Tibial nerve (tissue), 4 donors: ENCODE measurements at regions not wholly inside any gene's neighbourhood (a gene's known extent, or its start where the extent isn't known, plus 50 kb on each side); places are given as distances from the start of the nearest gene placed in this dataset.

ENCODE experiments used
- DNase-seq, 2 donors: peaks; one replicate each; pipeline ENCODE4 v3.0.0-alpha.2; 2019; ENCODE audit warnings: low spot score in 2 of 2
- H3K27ac ChIP-seq, 4 donors: fragments of 200-600 bp; sonication (generic) in 3 of 4; one replicate each; pipeline ENCODE4 v1.5.1; 2017 to 2019; ENCODE audit warnings: mild to moderate bottlenecking in 1 of 4
- H3K27me3 ChIP-seq, 2 donors: fragments of 200-600 bp; sonication (generic) in 1 of 2; one replicate each; pipeline versions ENCODE4 v1.5.1 to v1.6.0; 2017 to 2019
- H3K36me3 ChIP-seq, 3 donors: fragments of 200-600 bp; sonication (generic); one replicate each; pipeline ENCODE4 v1.5.1; 2018 to 2019
- H3K4me1 ChIP-seq, 4 donors: fragments of 200-600 bp; sonication (generic) in 3 of 4; one replicate each; pipeline ENCODE4 v1.5.1; 2017 to 2019
- H3K4me3 ChIP-seq, 4 donors: fragments of 200-600 bp; sonication (generic) in 3 of 4; one replicate each; pipeline ENCODE4 v1.5.1; 2017 to 2019; ENCODE audit warnings: mild to moderate bottlenecking in 1 of 4, moderate library complexity in 1 of 4
- H3K9me3 ChIP-seq, 4 donors: fragments of 200-600 bp; sonication (generic) in 3 of 4; one replicate each; pipeline ENCODE4 v1.5.1; 2017 to 2019
- EP300 ChIP-seq, 2 donors: sonication (generic); formaldehyde crosslinking; IDR thresholded peaks; one replicate each; pipeline ENCODE4 v1.6.1; 2017; ENCODE audit warnings: antibody characterized with exemption in 2 of 2, mild to moderate bottlenecking in 1 of 2
- POLR2A ChIP-seq, 2 donors: fragments of 450-650 bp; IDR thresholded peaks; one replicate each; pipeline ENCODE4 v1.6.1; 2017; ENCODE audit warnings: antibody characterized with exemption in 2 of 2, mild to moderate bottlenecking in 2 of 2, moderate library complexity in 2 of 2
- WGBS, 2 donors: methylation state at CpG; one replicate each; pipeline ENCODE4 v1.1.5; 2018; 5-methylcytosine and 5-hydroxymethylcytosine counted together
- TF ChIP-seq, protein P1 (sequence below), 5 experiments: fragments of 200-600 bp in 3 of 5; fragments of 450-650 bp in 2 of 5; sonication (generic) in 3 of 5; IDR thresholded peaks; one replicate each; pipeline ENCODE4 v1.5.1; 2016 to 2019; ENCODE audit warnings: antibody characterized with exemption in 5 of 5, mild to moderate bottlenecking in 3 of 5, moderate library complexity in 2 of 5

- Histone ChIP-seq H3K36me3 (no peaks in the 10 kb centered on the region), H3K27ac (no peak overlapping the region), H3K27me3 (no peaks in the 10 kb centered on the region), H3K9me3 (no peaks in the 10 kb centered on the region), H3K4me3 (no peak overlapping the region), H3K4me1 (no peaks in the 10 kb centered on the region)
- 73 to 74% methylated on average over 7 of the region's 7 CpGs for WGBS, 2 donors
- DNase-seq: no peak
- TF ChIP-seq EP300 (IDR thresholded peaks at IDR 0.05) (no peak), POLR2A (IDR thresholded peaks at IDR 0.05) (no peak)
- TF ChIP-seq, protein P1, sequence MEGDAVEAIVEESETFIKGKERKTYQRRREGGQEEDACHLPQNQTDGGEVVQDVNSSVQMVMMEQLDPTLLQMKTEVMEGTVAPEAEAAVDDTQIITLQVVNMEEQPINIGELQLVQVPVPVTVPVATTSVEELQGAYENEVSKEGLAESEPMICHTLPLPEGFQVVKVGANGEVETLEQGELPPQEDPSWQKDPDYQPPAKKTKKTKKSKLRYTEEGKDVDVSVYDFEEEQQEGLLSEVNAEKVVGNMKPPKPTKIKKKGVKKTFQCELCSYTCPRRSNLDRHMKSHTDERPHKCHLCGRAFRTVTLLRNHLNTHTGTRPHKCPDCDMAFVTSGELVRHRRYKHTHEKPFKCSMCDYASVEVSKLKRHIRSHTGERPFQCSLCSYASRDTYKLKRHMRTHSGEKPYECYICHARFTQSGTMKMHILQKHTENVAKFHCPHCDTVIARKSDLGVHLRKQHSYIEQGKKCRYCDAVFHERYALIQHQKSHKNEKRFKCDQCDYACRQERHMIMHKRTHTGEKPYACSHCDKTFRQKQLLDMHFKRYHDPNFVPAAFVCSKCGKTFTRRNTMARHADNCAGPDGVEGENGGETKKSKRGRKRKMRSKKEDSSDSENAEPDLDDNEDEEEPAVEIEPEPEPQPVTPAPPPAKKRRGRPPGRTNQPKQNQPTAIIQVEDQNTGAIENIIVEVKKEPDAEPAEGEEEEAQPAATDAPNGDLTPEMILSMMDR (IDR thresholded peaks at IDR 0.05): no peak
Measured at GRCh38 chrX:125387945-125388344, 68.3 kb downstream of the TEX13C start.

DNA sequence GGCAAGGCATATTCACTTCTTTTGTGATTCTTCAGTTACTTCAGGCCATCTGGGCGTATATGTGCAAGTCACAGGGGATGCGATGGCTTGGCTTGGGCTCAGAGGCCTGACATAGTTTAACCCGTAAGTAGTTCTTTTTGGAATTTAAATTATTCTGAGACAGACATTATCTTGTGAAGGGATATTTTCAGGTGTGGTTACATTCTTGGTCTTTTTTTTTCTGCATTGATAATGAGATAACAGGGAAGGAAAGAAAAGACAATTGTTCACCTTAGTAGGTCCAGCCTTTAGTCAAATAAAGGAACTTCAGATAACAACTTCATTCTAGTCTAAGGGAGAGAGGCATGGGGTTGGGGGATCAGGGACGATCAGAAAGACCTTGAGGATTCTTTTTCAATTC lies 74.8 kb downstream of the TEX13C start:
- Histone ChIP-seq H3K36me3 (no peaks in the 10 kb centered on the region), H3K4me3 (no peak overlapping the region), H3K9me3 (no peaks in the 10 kb centered on the region), H3K27ac (no peak overlapping the region), H3K27me3 (no peaks in the 10 kb centered on the region), H3K4me1 (no peaks in the 10 kb centered on the region)
- no peak for DNase-seq
- 82 to 88% methylated on average over 4 of the region's 4 CpGs for WGBS, 2 donors
- TF ChIP-seq, protein P1 (IDR thresholded peaks at IDR 0.05): no peak
- TF ChIP-seq EP300 (IDR thresholded peaks at IDR 0.05): no peak
- no peak for TF ChIP-seq POLR2A (IDR thresholded peaks at IDR 0.05)

GRCh38 chrX:125395626-125396025 lies 76.0 kb downstream of the TEX13C start:
- no peaks in the 10 kb centered on the region for H3K4me1 ChIP-seq
- H3K27ac ChIP-seq: no peak overlapping the region
- no peaks in the 10 kb centered on the region for H3K9me3 ChIP-seq
- H3K36me3 ChIP-seq: no peaks in the 10 kb centered on the region
- no peak overlapping the region for H3K4me3 ChIP-seq
- H3K27me3 ChIP-seq: no peaks in the 10 kb centered on the region
- TF ChIP-seq EP300 (IDR thresholded peaks at IDR 0.05) (no peak), POLR2A (IDR thresholded peaks at IDR 0.05) (no peak)
- TF ChIP-seq, protein P1 (IDR thresholded peaks at IDR 0.05): no peak
- DNase-seq: no peak

GRCh38 chrX:125398959-125399440 lies 79.3 kb downstream of the TEX13C start:
- DNase-seq: no peak
- WGBS, 2 donors: 77 to 78% methylated on average over 1 of the region's 1 CpG

DNA sequence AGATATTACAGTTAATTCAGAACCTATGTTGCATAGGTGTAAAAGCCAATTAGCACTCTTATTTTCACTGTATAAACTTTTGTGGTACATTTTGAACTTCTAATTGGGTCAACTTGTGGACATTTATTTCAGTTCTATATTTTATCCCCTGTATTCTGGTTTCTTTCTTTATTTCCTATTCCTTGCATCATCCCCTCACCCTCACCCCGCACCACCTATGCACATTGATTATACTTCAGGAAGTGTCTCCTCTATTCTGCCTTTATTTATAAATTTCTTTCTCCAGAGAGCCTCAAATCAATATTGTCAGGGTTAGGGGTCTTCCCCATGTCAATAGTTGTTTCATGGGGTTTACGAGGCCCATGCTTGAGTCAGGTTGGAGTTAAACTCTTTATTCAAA lies 83.1 kb downstream of the TEX13C start:
- Histone ChIP-seq H3K4me1 (no peaks in the 10 kb centered on the region), H3K9me3 (no peaks in the 10 kb centered on the region), H3K27ac (no peak overlapping the region), H3K27me3 (no peaks in the 10 kb centered on the region), H3K36me3 (no peaks in the 10 kb centered on the region), H3K4me3 (no peak overlapping the region)
- 85 to 88% methylated on average over 2 of the region's 2 CpGs for WGBS, 2 donors
- TF ChIP-seq, protein P1 (IDR thresholded peaks at IDR 0.05): no peak
- TF ChIP-seq POLR2A (IDR thresholded peaks at IDR 0.05) (no peak), EP300 (IDR thresholded peaks at IDR 0.05) (no peak)
- DNase-seq: no peak

More at GRCh38 chrX:125398959-125399440, 79.3 kb downstream of the TEX13C start:
- Histone ChIP-seq H3K36me3 (no peaks in the 10 kb centered on the region), H3K27ac (no peak overlapping the region), H3K9me3 (no peaks in the 10 kb centered on the region), H3K27me3 (no peaks in the 10 kb centered on the region), H3K4me3 (no peak overlapping the region), H3K4me1 (no peaks in the 10 kb centered on the region)
- TF ChIP-seq POLR2A (IDR thresholded peaks at IDR 0.05): no peak
- TF ChIP-seq, protein P1 (IDR thresholded peaks at IDR 0.05): no peak
- TF ChIP-seq EP300 (IDR thresholded peaks at IDR 0.05): no peak
